ENCODE measurements at regions not wholly inside any gene's neighbourhood (a gene's known extent, or its start where the extent isn't known, plus 50 kb on each side); places are given as distances from the start of the nearest gene placed in this dataset.
A peak's percentile ranks its signal among the peaks of the same experiment; 100 is the strongest.

DNA sequence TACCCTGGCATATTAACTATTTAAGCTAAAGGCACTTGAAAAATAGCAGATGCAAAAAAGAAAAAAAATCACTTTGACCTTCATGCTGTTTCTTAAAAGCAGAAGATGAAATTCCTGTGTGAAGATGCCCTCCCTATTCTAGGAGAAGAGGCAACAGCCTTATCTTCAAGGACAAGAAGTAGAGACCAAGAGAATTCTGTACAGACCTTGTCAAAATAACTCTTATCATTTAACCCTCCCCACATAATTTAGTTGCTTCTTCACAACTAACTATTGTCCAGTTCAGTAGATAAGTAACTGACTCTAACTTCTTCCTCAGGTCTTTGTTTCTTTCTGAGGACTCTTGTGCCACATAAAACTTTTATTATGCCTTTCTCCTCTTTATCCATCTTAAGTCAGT lies 72.0 kb upstream of the MARCHF10 start:
- no TSS peak for BruUV-seq (replicated peaks)
- TF ChIP-seq, protein P1, sequence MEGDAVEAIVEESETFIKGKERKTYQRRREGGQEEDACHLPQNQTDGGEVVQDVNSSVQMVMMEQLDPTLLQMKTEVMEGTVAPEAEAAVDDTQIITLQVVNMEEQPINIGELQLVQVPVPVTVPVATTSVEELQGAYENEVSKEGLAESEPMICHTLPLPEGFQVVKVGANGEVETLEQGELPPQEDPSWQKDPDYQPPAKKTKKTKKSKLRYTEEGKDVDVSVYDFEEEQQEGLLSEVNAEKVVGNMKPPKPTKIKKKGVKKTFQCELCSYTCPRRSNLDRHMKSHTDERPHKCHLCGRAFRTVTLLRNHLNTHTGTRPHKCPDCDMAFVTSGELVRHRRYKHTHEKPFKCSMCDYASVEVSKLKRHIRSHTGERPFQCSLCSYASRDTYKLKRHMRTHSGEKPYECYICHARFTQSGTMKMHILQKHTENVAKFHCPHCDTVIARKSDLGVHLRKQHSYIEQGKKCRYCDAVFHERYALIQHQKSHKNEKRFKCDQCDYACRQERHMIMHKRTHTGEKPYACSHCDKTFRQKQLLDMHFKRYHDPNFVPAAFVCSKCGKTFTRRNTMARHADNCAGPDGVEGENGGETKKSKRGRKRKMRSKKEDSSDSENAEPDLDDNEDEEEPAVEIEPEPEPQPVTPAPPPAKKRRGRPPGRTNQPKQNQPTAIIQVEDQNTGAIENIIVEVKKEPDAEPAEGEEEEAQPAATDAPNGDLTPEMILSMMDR (IDR thresholded peaks at IDR 0.05; ENCODE audit: unreplicated experiment) = no peak
- Mint-ChIP-seq H3K9me3 (ENCODE audit: unreplicated experiment) (no peaks in the 10 kb centered on the region), H3K4me3 (ENCODE audit: unreplicated experiment) (no peak overlapping the region), H3K27ac (ENCODE audit: low read depth, unreplicated experiment) (no peak overlapping the region), H3K4me1 (ENCODE audit: insufficient read depth, unreplicated experiment) (peaks cover 23% of the 10 kb centered on the region), H3K27me3 (ENCODE audit: insufficient read depth, unreplicated experiment) (no peaks in the 10 kb centered on the region), H3K36me3 (ENCODE audit: insufficient read depth, unreplicated experiment) (no peaks in the 10 kb centered on the region)
- ChIA-PET POLR2A (no interaction called here), CTCF (no interaction called here)
- intact Hi-C loops (cut with micrococcal nuclease) = no loop called here
- no peak for DNase-seq (ENCODE audit: unreplicated experiment)

DNA sequence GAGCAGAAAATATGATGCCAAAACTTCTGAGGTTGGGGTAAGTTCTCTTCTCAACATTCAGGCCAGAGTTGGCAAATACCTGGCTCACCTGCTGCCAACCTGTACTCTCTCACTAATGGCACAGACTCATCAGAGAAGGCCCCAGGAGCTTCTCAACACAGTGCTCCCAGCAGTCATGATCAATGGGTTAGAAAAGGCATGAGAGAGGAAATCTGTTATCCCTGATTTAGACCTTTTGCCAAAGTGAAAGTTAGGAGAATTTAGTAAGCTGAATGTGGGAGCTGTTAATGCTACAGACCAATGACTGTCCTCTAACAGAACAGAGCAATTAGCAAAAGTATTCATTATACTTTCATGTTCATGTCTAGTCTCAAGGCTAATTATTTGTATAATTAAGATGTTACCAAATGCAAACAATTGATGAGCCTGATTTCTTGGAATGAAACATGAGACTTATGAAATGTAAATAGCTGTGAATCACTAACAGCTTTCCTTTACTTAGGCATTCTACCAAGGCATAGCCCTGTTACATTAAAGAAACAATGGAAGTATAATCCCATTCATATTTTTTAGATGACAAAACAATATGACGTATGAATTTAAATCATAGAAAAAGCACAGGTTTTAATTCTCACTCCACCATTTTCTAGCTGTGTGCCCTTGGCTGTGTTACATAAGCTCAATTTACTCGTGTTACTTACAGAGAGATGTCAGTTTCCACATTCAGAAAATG lies 68.7 kb upstream of the MARCHF10 start:
- Mint-ChIP-seq H3K4me1 (ENCODE audit: insufficient read depth, unreplicated experiment) (peaks cover 14% of the 10 kb centered on the region), H3K4me3 (ENCODE audit: unreplicated experiment) (no peak overlapping the region), H3K9me3 (ENCODE audit: unreplicated experiment) (no peaks in the 10 kb centered on the region), H3K27me3 (ENCODE audit: insufficient read depth, unreplicated experiment) (no peaks in the 10 kb centered on the region), H3K36me3 (ENCODE audit: insufficient read depth, unreplicated experiment) (no peaks in the 10 kb centered on the region), H3K27ac (ENCODE audit: low read depth, unreplicated experiment) (peak overlapping the region; percentile 54)
- ChIA-PET POLR2A (interaction anchor here (0.7 to 4.1 kb wide), 19 partner anchors 10 to 897 kb away, joined by 3 to 31 read pairs (median 4); partner anchors contain the start of genes CCDC47, DDX42 and METTL2A), CTCF (interaction anchor here (0.6 to 1.6 kb wide), 4 partner anchors 10 to 94 kb away, joined by 3 to 4 read pairs (median 4); no protein-coding TSS in a partner anchor)
- BruUV-seq (replicated peaks) = no TSS peak
- intact Hi-C loops (cut with micrococcal nuclease) = loop anchor here (5.0 to 10.0 kb wide), 2 partner anchors 82 to 90 kb away; partner anchors contain the start of gene TANC2
- TF ChIP-seq, protein P1 (IDR thresholded peaks at IDR 0.05; ENCODE audit: unreplicated experiment) = no peak
- DNase-seq (ENCODE audit: unreplicated experiment) = peak; percentile 61

DNA sequence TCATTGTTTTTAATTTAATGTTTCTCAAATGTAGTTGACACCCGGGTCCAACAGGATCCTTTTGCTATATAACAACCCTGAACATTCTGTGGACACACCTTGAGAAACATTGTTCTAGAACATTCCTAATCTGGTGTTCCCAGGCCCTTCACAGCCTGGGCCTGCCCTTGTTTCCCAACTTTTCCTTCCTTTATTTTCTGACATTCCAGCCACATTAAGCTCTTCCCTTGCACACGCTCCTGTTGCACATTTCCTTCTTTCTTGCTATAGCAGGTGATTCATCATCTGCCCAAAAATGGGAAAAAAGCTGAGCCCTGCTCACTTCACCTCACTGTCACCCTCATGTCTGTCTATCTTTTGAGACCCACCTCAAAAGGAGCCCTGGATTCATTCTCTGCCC lies 67.9 kb upstream of the MARCHF10 start:
- POLR2A ChIA-PET = interaction anchor here (0.7 to 4.1 kb wide), 12 partner anchors 10 to 172 kb away, joined by 3 to 31 read pairs (median 6); no protein-coding TSS in a partner anchor

DNA sequence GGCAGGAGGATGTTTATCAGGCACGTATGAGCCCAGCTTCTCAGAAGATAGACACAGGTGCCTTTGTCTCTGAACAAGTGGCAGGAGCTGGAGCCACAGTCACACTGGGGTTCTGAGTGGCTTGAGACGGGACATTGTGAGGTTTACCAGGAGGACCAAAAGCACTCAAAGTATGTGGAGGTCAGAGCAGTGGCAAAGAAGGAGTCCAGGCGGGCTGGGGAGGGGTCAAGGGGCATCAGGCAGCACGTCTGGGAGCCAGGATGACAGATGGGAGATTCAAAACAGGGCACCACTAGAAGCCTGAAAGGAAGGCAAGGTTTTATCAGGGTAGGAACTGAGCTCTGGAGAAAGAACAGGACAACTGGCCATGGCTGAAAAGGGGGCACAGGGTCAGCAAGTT lies 67.2 kb upstream of the MARCHF10 start:
- intact Hi-C loops (cut with micrococcal nuclease) = loop anchor here (5.0 to 10.0 kb wide), 2 partner anchors 80 to 92 kb away; partner anchors contain the start of gene TANC2
- ChIA-PET CTCF (interaction anchor here (0.5 to 1.2 kb wide), 5 partner anchors 10 to 40 kb away, joined by 3 to 4 read pairs (median 3); no protein-coding TSS in a partner anchor), POLR2A (interaction anchor here (0.6 to 4.1 kb wide), 8 partner anchors 9 to 746 kb away, joined by 3 to 31 read pairs (median 6); no protein-coding TSS in a partner anchor)
- no peak overlapping the region for H3K4me3 Mint-ChIP-seq (ENCODE audit: unreplicated experiment)
- TF ChIP-seq, protein P1 (IDR thresholded peaks at IDR 0.05; ENCODE audit: unreplicated experiment) = no peak
- no peaks in the 10 kb centered on the region for H3K27me3 Mint-ChIP-seq (ENCODE audit: insufficient read depth, unreplicated experiment)
- no TSS peak for BruUV-seq (replicated peaks)
- no peaks in the 10 kb centered on the region for H3K9me3 Mint-ChIP-seq (ENCODE audit: unreplicated experiment)
- no peaks in the 10 kb centered on the region for H3K36me3 Mint-ChIP-seq (ENCODE audit: insufficient read depth, unreplicated experiment)
- H3K4me1 Mint-ChIP-seq (ENCODE audit: insufficient read depth, unreplicated experiment) = peaks cover 14% of the 10 kb centered on the region
- DNase-seq (ENCODE audit: unreplicated experiment) = no peak
- peak overlapping the region; percentile 54 for H3K27ac Mint-ChIP-seq (ENCODE audit: low read depth, unreplicated experiment)

More for the DNA sequence above, 67.9 kb upstream of the MARCHF10 start:
- Mint-ChIP-seq H3K4me3 (ENCODE audit: unreplicated experiment) (no peak overlapping the region), H3K36me3 (ENCODE audit: insufficient read depth, unreplicated experiment) (no peaks in the 10 kb centered on the region), H3K9me3 (ENCODE audit: unreplicated experiment) (no peaks in the 10 kb centered on the region), H3K27me3 (ENCODE audit: insufficient read depth, unreplicated experiment) (no peaks in the 10 kb centered on the region), H3K27ac (ENCODE audit: low read depth, unreplicated experiment) (peak overlapping the region; percentile 54), H3K4me1 (ENCODE audit: insufficient read depth, unreplicated experiment) (peaks cover 14% of the 10 kb centered on the region)
- DNase-seq (ENCODE audit: unreplicated experiment) = peak; percentile 77
- CTCF ChIA-PET = interaction anchor here (0.6 to 1.2 kb wide), 5 partner anchors 11 to 161 kb away, joined by 3 to 4 read pairs (median 4); no protein-coding TSS in a partner anchor
- BruUV-seq (replicated peaks) = no TSS peak
- intact Hi-C loops (cut with micrococcal nuclease) = loop anchor here (5.0 to 10.0 kb wide), 2 partner anchors 81 to 91 kb away; partner anchors contain the start of gene TANC2
- TF ChIP-seq, protein P1 (IDR thresholded peaks at IDR 0.05; ENCODE audit: unreplicated experiment) = no peak

All from MCF 10A (cell line).